Left lung (tissue), 4 donors: ENCODE measurements at regions not wholly inside any gene's neighbourhood (a gene's known extent, or its start where the extent isn't known, plus 50 kb on each side); places are given as distances from the start of the nearest gene placed in this dataset.

ENCODE experiments used
- ATAC-seq: fragments of 200-7000 bp; cut with Tn5 transposase; one replicate; pipeline ENCODE4 v1.9.1; 2020; ENCODE audit warnings: moderate library complexity
- DNase-seq, 4 donors: peaks; one replicate each; pipeline ENCODE4 v3.0.0-alpha.2; 2013 to 2020
- H3K27ac ChIP-seq, 2 donors: fragments of 200-600 bp; sonication (generic) in 1 of 2; one replicate each; pipeline versions ENCODE4 v1.5.0 to v1.8.0; 2020 to 2021
- H3K27me3 ChIP-seq, 2 donors: fragments of 200-600 bp; sonication (generic) in 1 of 2; one replicate each; pipeline versions ENCODE4 v1.5.0 to v1.8.0; 2020 to 2021
- H3K36me3 ChIP-seq, 2 donors: fragments of 200-600 bp; sonication (generic) in 1 of 2; one replicate each; pipeline versions ENCODE4 v1.5.0 to v1.8.0; 2020 to 2021
- H3K4me1 ChIP-seq, 2 donors: fragments of 200-600 bp; one replicate each; pipeline ENCODE4 v1.8.0; 2021
- H3K4me3 ChIP-seq, 2 donors: fragments of 200-600 bp; sonication (generic) in 1 of 2; one replicate each; pipeline versions ENCODE4 v1.5.0 to v1.8.0; 2020 to 2021; ENCODE audit warnings: mild to moderate bottlenecking in 1 of 2
- H3K9me3 ChIP-seq, 2 donors: fragments of 200-600 bp; sonication (generic) in 1 of 2; one replicate each; pipeline versions ENCODE4 v1.5.0 to v1.8.0; 2020 to 2021
- CTCF ChIP-seq, 2 donors: fragments of 200-600 bp; sonication (generic) in 1 of 2; IDR thresholded peaks; one replicate each; pipeline versions ENCODE4 v1.5.0 to v1.8.0; 2021; ENCODE audit warnings: antibody characterized with exemption in 2 of 2
- intact Hi-C, 2 donors: fragments of 100-400 bp; cut with DNase I; formaldehyde crosslinking; loops; one replicate each; pipeline versions ENCODE4 v1.11.2 to v1.14.2; 2022
- donor health status: DM: no; HTN: yes; CAD: no.
- donor health status: DM: no; HTN: no; CAD: no.

GRCh38 chr14:86654558-86655184, 1124.7 kb downstream of the FLRT2 start:
- Histone ChIP-seq H3K4me3 (no peak overlapping the region), H3K4me1 (no peaks in the 10 kb centered on the region), H3K36me3 (no peaks in the 10 kb centered on the region), H3K27ac (no peak overlapping the region), H3K27me3 (no peaks in the 10 kb centered on the region), H3K9me3 (no peaks in the 10 kb centered on the region)
- no peak for TF ChIP-seq CTCF (IDR thresholded peaks at IDR 0.05)
- DNase-seq (peak in 3 of 4 donors; percentile 4 to 35 (median 29)), ATAC-seq (peak; percentile 41)
- intact Hi-C loops: no loop called here

- no peak for TF ChIP-seq CTCF (IDR thresholded peaks at IDR 0.05)
- intact Hi-C loops: no loop called here
- ATAC-seq (no peak), DNase-seq (no peak)
- Histone ChIP-seq H3K9me3 (peaks cover 0 to 4% of the 10 kb centered on the region in 2 donors), H3K4me3 (no peak overlapping the region), H3K27me3 (no peaks in the 10 kb centered on the region), H3K4me1 (no peaks in the 10 kb centered on the region), H3K36me3 (no peaks in the 10 kb centered on the region), H3K27ac (no peak overlapping the region)
These were observed 1122.6 kb downstream of the FLRT2 start for GRCh38 chr14:86652526-86652925.

GRCh38 chr14:86646696-86647690, 1117.0 kb downstream of the FLRT2 start:
- Histone ChIP-seq H3K27ac (no peak overlapping the region), H3K4me1 (no peaks in the 10 kb centered on the region), H3K9me3 (peaks cover 0 to 16% of the 10 kb centered on the region in 2 donors), H3K36me3 (no peaks in the 10 kb centered on the region), H3K27me3 (no peaks in the 10 kb centered on the region), H3K4me3 (no peak overlapping the region)
- TF ChIP-seq CTCF (IDR thresholded peaks at IDR 0.05): no peak
- intact Hi-C loops: no loop called here
- DNase-seq: no peak
- ATAC-seq: no peak

GRCh38 chr14:86646125-86646524, 1116.2 kb downstream of the FLRT2 start:
- no peak for ATAC-seq

More at GRCh38 chr14:86646125-86646524, 1116.2 kb downstream of the FLRT2 start:
- DNase-seq: peak in 1 of 4 donors; percentile 18
- no peak for TF ChIP-seq CTCF (IDR thresholded peaks at IDR 0.05)
- Histone ChIP-seq H3K4me1 (no peaks in the 10 kb centered on the region), H3K4me3 (no peak overlapping the region), H3K36me3 (no peaks in the 10 kb centered on the region), H3K9me3 (peaks cover 0 to 16% of the 10 kb centered on the region in 2 donors), H3K27me3 (no peaks in the 10 kb centered on the region), H3K27ac (no peak overlapping the region)
- intact Hi-C loops: no loop called here
